ENCODE measurements at regions not wholly inside any gene's neighbourhood (a gene's known extent, or its start where the extent isn't known, plus 50 kb on each side); places are given as distances from the start of the nearest gene placed in this dataset.
A peak's percentile ranks its signal among the peaks of the same experiment; 100 is the strongest.

DNA sequence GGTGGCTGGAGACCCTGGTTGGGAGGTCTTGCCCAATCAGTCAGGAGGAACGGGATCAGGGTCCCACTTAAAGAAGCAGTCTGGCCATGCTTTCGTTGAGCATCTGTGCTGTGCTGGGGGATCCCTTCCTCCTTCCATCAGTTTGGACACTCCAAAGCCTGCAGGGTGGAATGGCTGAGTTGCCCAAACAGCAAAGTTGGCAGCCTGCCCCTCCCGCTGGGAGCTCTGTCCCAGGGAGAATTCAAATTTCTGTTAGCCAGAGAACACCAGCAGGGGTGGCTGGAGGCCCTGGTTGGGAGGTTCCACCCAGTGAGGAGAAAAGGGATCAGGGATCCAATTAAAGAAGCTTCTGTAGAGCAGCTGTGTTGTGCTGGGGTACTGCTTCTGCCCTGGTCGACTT is 96.9 kb upstream of the CTAGE1 start:
- no peak overlapping the region for H3K4me3 ChIP-seq (ENCODE audit: low read depth, low read length)
- no peak for TF ChIP-seq POLR2A (IDR thresholded peaks at IDR 0.05; ENCODE audit: extremely low read depth, insufficient read length)
- TF ChIP-seq, protein P1, sequence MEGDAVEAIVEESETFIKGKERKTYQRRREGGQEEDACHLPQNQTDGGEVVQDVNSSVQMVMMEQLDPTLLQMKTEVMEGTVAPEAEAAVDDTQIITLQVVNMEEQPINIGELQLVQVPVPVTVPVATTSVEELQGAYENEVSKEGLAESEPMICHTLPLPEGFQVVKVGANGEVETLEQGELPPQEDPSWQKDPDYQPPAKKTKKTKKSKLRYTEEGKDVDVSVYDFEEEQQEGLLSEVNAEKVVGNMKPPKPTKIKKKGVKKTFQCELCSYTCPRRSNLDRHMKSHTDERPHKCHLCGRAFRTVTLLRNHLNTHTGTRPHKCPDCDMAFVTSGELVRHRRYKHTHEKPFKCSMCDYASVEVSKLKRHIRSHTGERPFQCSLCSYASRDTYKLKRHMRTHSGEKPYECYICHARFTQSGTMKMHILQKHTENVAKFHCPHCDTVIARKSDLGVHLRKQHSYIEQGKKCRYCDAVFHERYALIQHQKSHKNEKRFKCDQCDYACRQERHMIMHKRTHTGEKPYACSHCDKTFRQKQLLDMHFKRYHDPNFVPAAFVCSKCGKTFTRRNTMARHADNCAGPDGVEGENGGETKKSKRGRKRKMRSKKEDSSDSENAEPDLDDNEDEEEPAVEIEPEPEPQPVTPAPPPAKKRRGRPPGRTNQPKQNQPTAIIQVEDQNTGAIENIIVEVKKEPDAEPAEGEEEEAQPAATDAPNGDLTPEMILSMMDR (IDR thresholded peaks at IDR 0.05; ENCODE audit: low read depth, low read length), result no peak
- no peak for TF ChIP-seq MAX (IDR thresholded peaks at IDR 0.05; ENCODE audit: low read depth, low read length)
- TF ChIP-seq MYC (IDR thresholded peaks at IDR 0.05; ENCODE audit: low read depth, low read length), result no peak
- no peak for DNase-seq (ENCODE audit: low read depth)

- H3K4me3 ChIP-seq (ENCODE audit: low read depth, low read length), result no peak overlapping the region
- TF ChIP-seq POLR2A (IDR thresholded peaks at IDR 0.05; ENCODE audit: extremely low read depth, insufficient read length) (no peak), MAX (IDR thresholded peaks at IDR 0.05; ENCODE audit: low read depth, low read length) (no peak), MYC (IDR thresholded peaks at IDR 0.05; ENCODE audit: low read depth, low read length) (no peak)
- TF ChIP-seq, protein P1 (IDR thresholded peaks at IDR 0.05; ENCODE audit: low read depth, low read length), result no peak
- no peak for DNase-seq (ENCODE audit: low read depth)
These were observed 97.5 kb upstream of the CTAGE1 start for GRCh38 chr18:22515250-22515649.

GRCh38 chr18:22517356-22517755 is 99.6 kb upstream of the CTAGE1 start:
- H3K4me3 ChIP-seq (ENCODE audit: low read depth, low read length), result no peak overlapping the region
- TF ChIP-seq POLR2A (IDR thresholded peaks at IDR 0.05; ENCODE audit: extremely low read depth, insufficient read length) (no peak), MAX (IDR thresholded peaks at IDR 0.05; ENCODE audit: low read depth, low read length) (no peak), MYC (IDR thresholded peaks at IDR 0.05; ENCODE audit: low read depth, low read length) (no peak)
- TF ChIP-seq, protein P1 (IDR thresholded peaks at IDR 0.05; ENCODE audit: low read depth, low read length), result no peak
- DNase-seq (ENCODE audit: low read depth), result no peak

DNA sequence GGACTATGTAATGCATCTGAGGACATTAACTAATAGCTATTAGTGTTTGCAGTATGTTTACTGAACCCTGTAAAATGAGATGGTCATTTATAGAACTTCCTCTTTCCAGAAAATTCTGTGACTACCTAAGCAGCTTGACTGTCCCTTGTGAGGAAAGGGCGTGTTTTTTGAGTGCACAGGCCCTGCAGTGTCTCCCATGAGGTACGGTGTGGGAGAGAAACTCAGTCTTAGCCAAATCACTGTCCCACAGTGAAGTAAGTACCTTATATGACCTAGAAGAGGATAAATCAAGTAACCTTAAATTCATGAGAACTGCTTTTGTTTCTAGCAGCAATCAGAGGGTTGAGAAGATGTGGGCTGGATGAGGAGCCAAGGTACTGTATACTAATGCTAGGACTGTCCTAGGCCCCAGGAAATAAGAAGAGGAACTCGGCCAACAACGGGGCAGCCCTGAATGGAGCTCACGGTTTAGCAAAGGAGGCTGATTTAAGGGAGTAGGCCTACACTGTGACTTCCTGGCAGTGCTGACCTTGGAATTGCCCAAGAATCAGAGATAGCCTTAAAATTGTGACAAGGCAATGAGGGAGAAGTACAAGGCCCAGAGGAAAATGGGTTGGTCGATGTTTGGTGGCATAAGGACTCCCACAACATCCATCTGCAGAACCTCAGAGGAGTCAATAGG is 103.5 kb upstream of the CTAGE1 start:
- H3K4me3 ChIP-seq (ENCODE audit: low read depth, low read length), result no peak overlapping the region
- TF ChIP-seq POLR2A (IDR thresholded peaks at IDR 0.05; ENCODE audit: extremely low read depth, insufficient read length) (no peak), MYC (IDR thresholded peaks at IDR 0.05; ENCODE audit: low read depth, low read length) (no peak), MAX (IDR thresholded peaks at IDR 0.05; ENCODE audit: low read depth, low read length) (no peak)
- TF ChIP-seq, protein P1 (IDR thresholded peaks at IDR 0.05; ENCODE audit: low read depth, low read length), result no peak
- DNase-seq (ENCODE audit: low read depth), result no peak

GRCh38 chr18:22523481-22523880 is 105.8 kb upstream of the CTAGE1 start:
- TF ChIP-seq MYC (IDR thresholded peaks at IDR 0.05; ENCODE audit: low read depth, low read length) (no peak), MAX (IDR thresholded peaks at IDR 0.05; ENCODE audit: low read depth, low read length) (no peak), POLR2A (IDR thresholded peaks at IDR 0.05; ENCODE audit: extremely low read depth, insufficient read length) (no peak)
- TF ChIP-seq, protein P1 (IDR thresholded peaks at IDR 0.05; ENCODE audit: low read depth, low read length), result no peak
- no peak overlapping the region for H3K4me3 ChIP-seq (ENCODE audit: low read depth, low read length)
- DNase-seq (ENCODE audit: low read depth), result peak; percentile 35
